HEK293 (cell line): ENCODE measurements at regions not wholly inside any gene's neighbourhood (a gene's known extent, or its start where the extent isn't known, plus 50 kb on each side); places are given as distances from the start of the nearest gene placed in this dataset.
"Not testable (repeated sequence)": the region's sequence is repeated elsewhere in the genome, so short reads cannot be mapped to it uniquely, and the experiment has no call there.

Experiments
- CTCF ChIA-PET: fragments of 350-600 bp; formaldehyde crosslinking; extraction: SDS; loops from one replicate; lab custom pipeline; 2021; ENCODE audit warnings: antibody characterized with exemption; lab: Yijun Ruan, JAX
- POLR2A ChIA-PET: fragments of 300-600 bp; formaldehyde crosslinking; extraction: SDS; loops from one replicate; lab custom pipeline; 2020; ENCODE audit warnings: antibody characterized with exemption, inconsistent platforms; lab: Yijun Ruan, JAX
- H3K27ac ChIP-seq: fragments of 200-500 bp; sonication (Bioruptor generic); 2 replicates; pipeline ENCODE4 v1.5.1; 2014; ENCODE audit warnings: low read depth, low read length, control low read depth, inconsistent platforms; ENCODE audit errors: extremely low read depth
- H3K36me3 ChIP-seq, 2 experiments: fragments of 200-500 bp in 1 of 2; sonication (Bioruptor generic) in 1 of 2; 1 replicate in 1 of 2; 2 replicates in 1 of 2; pipeline ENCODE4 v1.5.1; 2014 to 2017; ENCODE audit warnings: inconsistent platforms in 2 of 2, low read length in 2 of 2; ENCODE audit not compliant: control insufficient read depth in 2 of 2, insufficient read depth in 1 of 2
- H3K4me1 ChIP-seq: fragments of 200-500 bp; sonication (Bioruptor generic); 2 replicates; pipeline ENCODE4 v1.5.1; 2014; ENCODE audit warnings: mild to moderate bottlenecking, low read length, inconsistent platforms; ENCODE audit not compliant: control insufficient read depth, insufficient read depth
- H3K4me3 ChIP-seq: 2 replicates; pipeline ENCODE4 v1.5.1; 2011; ENCODE audit warnings: low read depth, mild to moderate bottlenecking, control low read depth, low read length, moderate library complexity
- H3K9me3 ChIP-seq: fragments of 200-500 bp; sonication (Bioruptor generic); 2 replicates; pipeline ENCODE4 v1.5.1; 2014; ENCODE audit warnings: low read depth, low read length, inconsistent platforms; ENCODE audit not compliant: control insufficient read depth, insufficient read depth
- KLF10 ChIP-seq: fragments of 450-650 bp; IDR thresholded peaks from 2 replicates; pipeline ENCODE4 v1.5.1; 2018; ENCODE audit warnings: missing biosample characterization, mild to moderate bottlenecking, missing genetic modification characterization
- KLF7 ChIP-seq: fragments of 450-650 bp; formaldehyde crosslinking; IDR thresholded peaks from 2 replicates; pipeline ENCODE4 v1.5.1; 2016; ENCODE audit warnings: missing biosample characterization, missing genetic modification characterization, borderline replicate concordance
- KLF9 ChIP-seq: fragments of 450-650 bp; formaldehyde crosslinking; IDR thresholded peaks from 2 replicates; pipeline ENCODE4 v1.5.1; 2016; ENCODE audit warnings: missing biosample characterization, missing genetic modification characterization, low read depth
- ZNF121 ChIP-seq: fragments of 450-650 bp; formaldehyde crosslinking; IDR thresholded peaks from 2 replicates; pipeline ENCODE4 v1.5.1; 2016; ENCODE audit warnings: missing biosample characterization, missing genetic modification characterization
- ZNF155 ChIP-seq: fragments of 450-650 bp; formaldehyde crosslinking; IDR thresholded peaks from 2 replicates; pipeline ENCODE4 v1.5.1; 2016; ENCODE audit warnings: missing biosample characterization, missing genetic modification characterization
- ZNF302 ChIP-seq: fragments of 450-650 bp; formaldehyde crosslinking; IDR thresholded peaks from 2 replicates; pipeline ENCODE4 v1.5.1; 2016; ENCODE audit warnings: missing biosample characterization, missing genetic modification characterization, low read depth
- ZNF335 ChIP-seq: fragments of 450-650 bp; formaldehyde crosslinking; conservative IDR thresholded peaks from 2 replicates; pipeline ENCODE4 v1.5.1; 2016; ENCODE audit warnings: missing biosample characterization, missing genetic modification characterization
- ZNF501 ChIP-seq: fragments of 450-650 bp; formaldehyde crosslinking; IDR thresholded peaks from 2 replicates; pipeline ENCODE4 v1.5.1; 2016; ENCODE audit warnings: missing biosample characterization, missing genetic modification characterization
- ZNF521 ChIP-seq: fragments of 450-650 bp; formaldehyde crosslinking; IDR thresholded peaks from 2 replicates; pipeline ENCODE4 v1.5.1; 2017; ENCODE audit warnings: missing biosample characterization, mild to moderate bottlenecking, missing genetic modification characterization
- ZNF558 ChIP-seq: fragments of 450-650 bp; formaldehyde crosslinking; IDR thresholded peaks from 2 replicates; pipeline ENCODE4 v1.5.1; 2016; ENCODE audit warnings: missing biosample characterization, missing genetic modification characterization
- ZNF560 ChIP-seq: fragments of 450-650 bp; formaldehyde crosslinking; IDR thresholded peaks from 2 replicates; pipeline ENCODE4 v1.5.1; 2017; ENCODE audit warnings: missing biosample characterization, missing genetic modification characterization, borderline replicate concordance
- ZNF585B ChIP-seq: fragments of 450-650 bp; formaldehyde crosslinking; IDR thresholded peaks from 2 replicates; pipeline ENCODE4 v1.5.1; 2016; ENCODE audit warnings: missing biosample characterization, missing genetic modification characterization
- TF ChIP-seq, protein P1 (sequence below): fragments of 450-650 bp; formaldehyde crosslinking; IDR thresholded peaks from 2 replicates; pipeline ENCODE4 v1.5.1; 2016; ENCODE audit warnings: missing biosample characterization, missing genetic modification characterization
- TF ChIP-seq, protein P2 (sequence below): fragments of 450-650 bp; formaldehyde crosslinking; conservative IDR thresholded peaks from 2 replicates; pipeline ENCODE4 v1.5.1; 2016; ENCODE audit warnings: low read depth, missing biosample characterization, missing genetic modification characterization

DNA sequence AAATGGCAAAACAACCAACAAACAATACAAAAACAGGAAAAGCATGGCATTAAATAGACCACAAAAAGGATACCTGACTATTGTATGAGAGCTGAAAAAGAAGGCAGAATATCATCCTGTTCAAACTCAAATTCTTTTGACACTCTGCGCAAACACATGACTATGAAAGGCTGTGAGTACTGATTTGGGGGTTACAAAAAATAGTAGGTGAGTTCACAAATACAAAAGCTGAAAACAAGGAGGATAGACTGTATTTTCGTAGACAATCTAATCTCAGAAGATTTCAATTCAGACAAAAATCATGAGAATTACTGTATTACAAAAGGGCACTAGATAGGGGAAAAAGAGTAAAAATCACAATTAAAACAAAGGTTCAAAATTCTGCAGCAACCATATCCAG lies 142.6 kb upstream of the C1QTNF3 start:
- H3K9me3 ChIP-seq, H3K27ac ChIP-seq, POLR2A ChIA-PET, H3K4me1 ChIP-seq, H3K4me3 ChIP-seq, H3K36me3 ChIP-seq: not testable (repeated sequence)
- TF ChIP-seq ZNF501 (tag by site-specific recombination) = peak; percentile 23; the same call in 1 of the 2 replicates
- 0 out of 2 replicates have a peak, but pooled peaks have one; percentile 3 for TF ChIP-seq ZNF560 (tag by site-specific recombination)
- TF ChIP-seq ZNF302 (tag by site-specific recombination) = 0 out of 2 replicates have a peak, but pooled peaks have one; percentile 37
- TF ChIP-seq ZNF155 (tag by site-specific recombination) = 0 out of 2 replicates have a peak, but pooled peaks have one; percentile 49
- peak; percentile 32; the same call in 1 of the 2 replicates for TF ChIP-seq ZNF558 (tag by site-specific recombination)
- CTCF ChIA-PET = interaction anchor here (0.6 kb wide), 1 partner anchor 65 kb away, joined by 3 read pairs; no protein-coding TSS in a partner anchor

DNA sequence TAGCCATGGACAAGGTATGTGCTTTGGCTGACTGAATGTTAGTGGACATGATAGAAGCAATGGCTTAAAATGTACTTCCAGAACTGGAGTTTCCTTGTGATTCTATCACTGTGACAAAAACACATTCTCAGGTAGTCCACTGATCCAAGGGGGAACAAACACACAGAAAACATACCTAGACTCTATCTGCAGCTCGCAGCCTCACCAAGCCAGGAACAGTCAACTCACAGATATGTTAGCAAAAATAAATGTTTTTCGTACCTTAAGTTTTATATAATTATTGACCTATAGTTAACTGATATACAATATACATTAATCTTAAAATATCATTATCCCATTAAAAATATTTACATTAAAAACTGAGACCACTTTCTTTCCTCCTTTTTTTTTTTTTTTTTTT lies 143.1 kb upstream of the C1QTNF3 start:
- H3K9me3 ChIP-seq, H3K27ac ChIP-seq, H3K4me1 ChIP-seq, POLR2A ChIA-PET, CTCF ChIA-PET, H3K36me3 ChIP-seq, H3K4me3 ChIP-seq: not testable (repeated sequence)

DNA sequence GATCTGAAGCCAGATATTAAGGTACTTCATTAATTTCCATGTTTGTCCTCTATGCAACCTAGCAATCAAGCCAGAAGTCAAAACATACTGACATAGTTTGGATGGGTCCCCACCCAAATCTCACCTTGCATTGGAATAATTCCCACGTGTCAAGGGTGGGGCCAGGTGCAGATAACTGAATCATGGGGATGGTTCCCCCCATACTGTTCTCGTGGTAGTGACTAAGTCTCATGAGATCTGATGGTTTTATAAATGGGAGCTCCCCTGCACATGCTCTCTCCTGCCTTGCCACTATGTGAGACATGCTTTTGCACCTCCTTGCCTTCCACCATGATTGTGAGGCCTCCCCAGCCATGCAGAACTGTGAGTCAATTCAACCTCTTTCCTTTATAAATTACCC lies 143.9 kb upstream of the C1QTNF3 start:
- TF ChIP-seq ZNF121 (tag by site-specific recombination) (peak; percentile 9; the same call in 1 of the 2 replicates), ZNF501 (tag by site-specific recombination) (0 out of 2 replicates have a peak, but pooled peaks have one; percentile 33), ZNF521 (tag by site-specific recombination) (peak; percentile 62; the same call in 1 of the 2 replicates)
- TF ChIP-seq, protein P1, sequence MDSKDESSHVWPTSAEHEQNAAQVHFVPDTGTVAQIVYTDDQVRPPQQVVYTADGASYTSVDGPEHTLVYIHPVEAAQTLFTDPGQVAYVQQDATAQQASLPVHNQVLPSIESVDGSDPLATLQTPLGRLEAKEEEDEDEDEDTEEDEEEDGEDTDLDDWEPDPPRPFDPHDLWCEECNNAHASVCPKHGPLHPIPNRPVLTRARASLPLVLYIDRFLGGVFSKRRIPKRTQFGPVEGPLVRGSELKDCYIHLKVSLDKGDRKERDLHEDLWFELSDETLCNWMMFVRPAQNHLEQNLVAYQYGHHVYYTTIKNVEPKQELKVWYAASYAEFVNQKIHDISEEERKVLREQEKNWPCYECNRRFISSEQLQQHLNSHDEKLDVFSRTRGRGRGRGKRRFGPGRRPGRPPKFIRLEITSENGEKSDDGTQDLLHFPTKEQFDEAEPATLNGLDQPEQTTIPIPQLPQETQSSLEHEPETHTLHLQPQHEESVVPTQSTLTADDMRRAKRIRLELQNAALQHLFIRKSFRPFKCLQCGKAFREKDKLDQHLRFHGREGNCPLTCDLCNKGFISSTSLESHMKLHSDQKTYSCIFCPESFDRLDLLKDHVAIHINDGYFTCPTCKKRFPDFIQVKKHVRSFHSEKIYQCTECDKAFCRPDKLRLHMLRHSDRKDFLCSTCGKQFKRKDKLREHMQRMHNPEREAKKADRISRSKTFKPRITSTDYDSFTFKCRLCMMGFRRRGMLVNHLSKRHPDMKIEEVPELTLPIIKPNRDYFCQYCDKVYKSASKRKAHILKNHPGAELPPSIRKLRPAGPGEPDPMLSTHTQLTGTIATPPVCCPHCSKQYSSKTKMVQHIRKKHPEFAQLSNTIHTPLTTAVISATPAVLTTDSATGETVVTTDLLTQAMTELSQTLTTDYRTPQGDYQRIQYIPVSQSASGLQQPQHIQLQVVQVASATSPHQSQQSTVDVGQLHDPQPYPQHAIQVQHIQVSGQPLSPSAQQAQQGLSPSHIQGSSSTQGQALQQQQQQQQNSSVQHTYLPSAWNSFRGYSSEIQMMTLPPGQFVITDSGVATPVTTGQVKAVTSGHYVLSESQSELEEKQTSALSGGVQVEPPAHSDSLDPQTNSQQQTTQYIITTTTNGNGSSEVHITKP (tag by site-specific recombination) = peak; percentile 63
- TF ChIP-seq, all 188 proteins: peak for 4; not testable (repeated sequence) for 184
- H3K27ac ChIP-seq, H3K9me3 ChIP-seq, H3K36me3 ChIP-seq, CTCF ChIA-PET, H3K4me1 ChIP-seq, H3K4me3 ChIP-seq, POLR2A ChIA-PET: not testable (repeated sequence)

DNA sequence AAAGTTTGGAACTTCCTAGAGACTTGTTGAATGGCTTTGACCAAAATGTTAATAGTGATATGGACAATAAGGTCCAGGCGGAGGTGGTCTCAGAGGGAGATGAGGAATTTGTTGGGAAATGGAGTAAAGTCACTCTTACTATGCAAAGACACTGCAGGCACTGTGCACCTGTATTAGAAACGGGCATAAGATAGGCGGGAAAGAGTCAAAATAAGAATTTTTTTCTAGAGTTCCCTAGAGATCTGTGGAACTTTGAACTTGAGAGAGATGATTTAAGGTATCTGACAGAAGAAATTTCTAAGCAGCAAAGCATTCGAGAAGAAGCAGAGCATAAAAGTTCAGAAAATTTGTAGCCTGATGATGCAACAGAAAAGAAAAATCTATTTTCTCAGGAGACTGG lies 144.4 kb upstream of the C1QTNF3 start:
- CTCF ChIA-PET, H3K4me3 ChIP-seq, H3K9me3 ChIP-seq, H3K27ac ChIP-seq, POLR2A ChIA-PET, H3K4me1 ChIP-seq, H3K36me3 ChIP-seq: not testable (repeated sequence)

DNA sequence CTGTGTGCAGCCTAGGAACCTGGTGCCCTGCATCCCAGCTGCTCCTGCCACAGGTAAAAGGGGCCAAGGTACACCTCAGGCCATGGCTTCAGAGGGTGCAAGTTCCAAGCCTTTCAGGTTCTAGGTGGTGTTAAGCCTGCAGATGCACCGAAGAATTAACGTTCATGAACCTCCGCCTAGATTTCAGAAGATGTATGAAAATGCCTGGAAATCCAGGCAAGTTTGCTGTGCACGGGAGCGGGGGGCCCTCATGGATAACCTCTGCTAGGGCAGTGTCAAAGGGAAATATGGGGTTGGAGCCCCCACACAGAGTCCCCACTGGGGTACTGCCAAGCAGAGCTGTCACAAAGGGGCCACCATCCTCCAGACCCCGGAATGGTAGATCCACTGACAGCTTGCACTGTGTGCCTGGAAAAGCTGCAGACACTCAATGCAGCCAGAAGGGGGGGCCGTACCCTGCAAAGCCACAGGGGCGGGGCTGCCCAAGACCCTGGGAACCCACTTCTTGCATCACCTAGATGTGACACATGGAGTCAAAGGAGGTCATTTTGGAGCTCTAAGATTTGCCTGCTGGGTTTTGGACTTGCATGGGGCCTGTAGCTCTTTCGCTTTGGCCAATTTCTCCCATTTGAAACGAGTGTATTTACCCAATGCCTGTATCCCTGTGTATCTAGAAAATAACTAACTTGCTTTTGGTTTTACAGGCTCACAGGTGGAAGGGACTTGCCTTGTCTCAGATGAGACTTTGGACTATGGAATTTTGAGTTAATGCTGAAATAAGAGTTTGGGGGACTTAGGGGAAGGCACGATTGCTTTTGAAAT lies 145.2 kb upstream of the C1QTNF3 start:
- POLR2A ChIA-PET, H3K9me3 ChIP-seq, H3K4me1 ChIP-seq, H3K36me3 ChIP-seq, H3K4me3 ChIP-seq, CTCF ChIA-PET, H3K27ac ChIP-seq: not testable (repeated sequence)
- TF ChIP-seq ZNF585B (tag by site-specific recombination) (peak; percentile 40; the same call in 1 of the 2 replicates), KLF10 (tag by site-specific recombination) (0 out of 2 replicates have a peak, but pooled peaks have one; percentile 14), ZNF335 (tag by site-specific recombination) (peak; percentile 76), KLF7 (peak; percentile 70; the same call in 1 of the 2 replicates), KLF9 (tag by site-specific recombination) (peak; percentile 37)
- TF ChIP-seq, protein P2, sequence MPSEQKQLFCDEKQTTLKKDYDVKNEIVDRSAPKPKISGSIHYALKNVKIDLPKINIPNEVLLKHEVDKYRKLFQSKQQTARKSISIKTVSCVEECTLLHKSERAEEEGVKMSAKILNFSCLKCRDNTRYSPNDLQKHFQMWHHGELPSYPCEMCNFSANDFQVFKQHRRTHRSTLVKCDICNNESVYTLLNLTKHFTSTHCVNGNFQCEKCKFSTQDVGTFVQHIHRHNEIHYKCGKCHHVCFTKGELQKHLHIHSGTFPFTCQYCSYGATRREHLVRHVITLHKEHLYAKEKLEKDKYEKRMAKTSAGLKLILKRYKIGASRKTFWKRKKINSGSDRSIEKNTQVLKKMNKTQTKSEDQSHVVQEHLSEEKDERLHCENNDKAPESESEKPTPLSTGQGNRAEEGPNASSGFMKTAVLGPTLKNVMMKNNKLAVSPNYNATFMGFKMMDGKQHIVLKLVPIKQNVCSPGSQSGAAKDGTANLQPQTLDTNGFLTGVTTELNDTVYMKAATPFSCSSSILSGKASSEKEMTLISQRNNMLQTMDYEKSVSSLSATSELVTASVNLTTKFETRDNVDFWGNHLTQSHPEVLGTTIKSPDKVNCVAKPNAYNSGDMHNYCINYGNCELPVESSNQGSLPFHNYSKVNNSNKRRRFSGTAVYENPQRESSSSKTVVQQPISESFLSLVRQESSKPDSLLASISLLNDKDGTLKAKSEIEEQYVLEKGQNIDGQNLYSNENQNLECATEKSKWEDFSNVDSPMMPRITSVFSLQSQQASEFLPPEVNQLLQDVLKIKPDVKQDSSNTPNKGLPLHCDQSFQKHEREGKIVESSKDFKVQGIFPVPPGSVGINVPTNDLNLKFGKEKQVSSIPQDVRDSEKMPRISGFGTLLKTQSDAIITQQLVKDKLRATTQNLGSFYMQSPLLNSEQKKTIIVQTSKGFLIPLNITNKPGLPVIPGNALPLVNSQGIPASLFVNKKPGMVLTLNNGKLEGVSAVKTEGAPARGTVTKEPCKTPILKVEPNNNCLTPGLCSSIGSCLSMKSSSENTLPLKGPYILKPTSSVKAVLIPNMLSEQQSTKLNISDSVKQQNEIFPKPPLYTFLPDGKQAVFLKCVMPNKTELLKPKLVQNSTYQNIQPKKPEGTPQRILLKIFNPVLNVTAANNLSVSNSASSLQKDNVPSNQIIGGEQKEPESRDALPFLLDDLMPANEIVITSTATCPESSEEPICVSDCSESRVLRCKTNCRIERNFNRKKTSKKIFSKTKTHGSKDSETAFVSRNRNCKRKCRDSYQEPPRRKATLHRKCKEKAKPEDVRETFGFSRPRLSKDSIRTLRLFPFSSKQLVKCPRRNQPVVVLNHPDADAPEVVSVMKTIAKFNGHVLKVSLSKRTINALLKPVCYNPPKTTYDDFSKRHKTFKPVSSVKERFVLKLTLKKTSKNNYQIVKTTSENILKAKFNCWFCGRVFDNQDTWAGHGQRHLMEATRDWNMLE (tag by site-specific recombination) = peak; percentile 25; the same call in 1 of the 2 replicates
